CD4-positive, CD25-positive, alpha-beta regulatory T cell (primary cell): ENCODE measurements at regions not wholly inside any gene's neighbourhood (a gene's known extent, or its start where the extent isn't known, plus 50 kb on each side); places are given as distances from the start of the nearest gene placed in this dataset.
"Not testable (repeated sequence)": the region's sequence is repeated elsewhere in the genome, so short reads cannot be mapped to it uniquely, and the experiment has no call there.

ENCODE experiments used
- ATAC-seq, 2 donors: fragments of 150-1000 bp; cut with Tn5 transposase; one replicate each; pipeline ENCODE4 v1.10.0; 2021; ENCODE audit warnings: low read depth in 2 of 2, moderate number of reproducible peaks in 2 of 2, moderate library complexity in 1 of 2
- DNase-seq, 3 donors: peaks; one replicate each; pipeline versions ENCODE4 v3.0.0 to v3.0.0-alpha.2; 2012 to 2022; ENCODE audit warnings: mixed read lengths in 1 of 3
- H3K27ac ChIP-seq: one replicate; pipeline ENCODE4 v1.7.0; 2013; ENCODE audit warnings: mild to moderate bottlenecking, low read length; ENCODE audit not compliant: insufficient read depth, poor library complexity, severe bottlenecking
- H3K27me3 ChIP-seq: one replicate; pipeline ENCODE4 v1.7.0; 2013; ENCODE audit warnings: low read length; ENCODE audit not compliant: control insufficient read depth, insufficient read depth
- H3K36me3 ChIP-seq: one replicate; pipeline ENCODE4 v1.7.0; 2013; ENCODE audit warnings: mild to moderate bottlenecking, low read length, moderate library complexity; ENCODE audit not compliant: control insufficient read depth, insufficient read depth
- H3K4me1 ChIP-seq: 2 replicates; pipeline ENCODE4 v1.7.0; 2013; ENCODE audit warnings: mild to moderate bottlenecking, low read length; ENCODE audit not compliant: insufficient read depth, control insufficient read depth, poor library complexity, severe bottlenecking
- H3K4me3 ChIP-seq: one replicate; pipeline ENCODE4 v1.7.0; 2013; ENCODE audit warnings: low read depth, mild to moderate bottlenecking, low read length, moderate library complexity
- H3K9me3 ChIP-seq, 2 experiments: 1 replicate in 1 of 2; 2 replicates in 1 of 2; pipeline ENCODE4 v1.7.0; 2013; ENCODE audit warnings: low read length in 2 of 2, mild to moderate bottlenecking in 1 of 2, moderate library complexity in 1 of 2; ENCODE audit not compliant: control insufficient read depth in 2 of 2
- H3K27ac Mint-ChIP-seq, 3 donors: one replicate each; pipeline ENCODE4 v1.8.0; 2020 to 2022; ENCODE audit warnings: mild to moderate bottlenecking in 3 of 3, mixed read lengths in 3 of 3, moderate library complexity in 2 of 3
- H3K27me3 Mint-ChIP-seq: one replicate; pipeline ENCODE4 v1.8.0; 2022; ENCODE audit warnings: mild to moderate bottlenecking, mixed read lengths
- H3K36me3 Mint-ChIP-seq: one replicate; pipeline ENCODE4 v1.8.0; 2020; ENCODE audit warnings: mixed read lengths
- H3K4me1 Mint-ChIP-seq, 4 donors: one replicate each; pipeline ENCODE4 v1.8.0; 2020 to 2022; ENCODE audit warnings: mixed read lengths in 4 of 4, mild to moderate bottlenecking in 1 of 4
- H3K4me3 Mint-ChIP-seq, 4 donors: one replicate each; pipeline ENCODE4 v1.8.0; 2020 to 2022; ENCODE audit warnings: mild to moderate bottlenecking in 4 of 4, mixed read lengths in 4 of 4, moderate library complexity in 3 of 4
- H3K9me3 Mint-ChIP-seq, 7 donors: one replicate each; pipeline ENCODE4 v1.8.0; 2020 to 2022; ENCODE audit warnings: mixed read lengths in 7 of 7, mild to moderate bottlenecking in 3 of 7, moderate library complexity in 2 of 7

DNA sequence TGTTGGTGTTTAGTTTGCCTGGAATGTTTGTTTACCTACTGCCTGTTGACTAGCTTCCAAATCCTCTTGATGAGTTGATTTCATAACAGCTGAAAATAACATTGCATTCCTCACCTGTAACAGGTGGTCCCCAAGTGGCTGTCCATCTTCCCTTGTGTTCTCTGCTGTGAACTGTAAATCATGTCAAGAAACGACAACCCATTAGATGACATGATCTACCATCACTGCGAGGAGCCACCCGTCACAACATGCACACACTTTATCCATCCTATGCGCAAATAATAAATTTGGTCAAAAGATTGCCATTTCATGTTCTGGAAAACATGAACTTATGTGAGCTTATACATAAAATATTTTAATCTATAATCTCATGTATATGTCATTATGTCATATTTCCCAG is 199.1 kb upstream of the POMZP3 start:
- not testable (repeated sequence) for H3K27ac Mint-ChIP-seq, H3K27me3 Mint-ChIP-seq, H3K9me3 ChIP-seq, H3K27me3 ChIP-seq, H3K9me3 Mint-ChIP-seq, H3K4me3 ChIP-seq, H3K4me1 ChIP-seq, ATAC-seq, H3K4me3 Mint-ChIP-seq, H3K36me3 Mint-ChIP-seq, H3K36me3 ChIP-seq, H3K4me1 Mint-ChIP-seq, H3K27ac ChIP-seq, DNase-seq

DNA sequence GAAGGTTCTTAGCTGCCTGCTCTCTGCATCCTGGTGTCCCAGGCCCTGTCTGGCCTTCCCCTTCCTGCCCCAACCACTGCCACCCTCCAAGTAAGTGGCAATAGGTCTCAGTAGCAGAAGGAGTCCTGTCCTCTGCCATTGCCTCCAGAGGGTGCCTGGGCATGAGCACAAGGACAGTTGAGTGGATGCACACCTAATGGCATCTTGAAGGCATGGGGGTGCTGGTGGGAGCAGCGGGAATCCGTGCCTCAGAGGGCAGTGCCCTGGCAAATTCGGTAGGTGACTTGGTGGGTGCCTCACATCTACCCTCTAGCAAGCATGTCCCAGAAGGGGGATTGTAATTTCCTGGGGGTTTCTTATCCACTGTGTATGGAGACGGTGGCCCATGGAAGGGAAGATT is 182.8 kb upstream of the POMZP3 start:
- H3K4me3 ChIP-seq, H3K27ac Mint-ChIP-seq, H3K27ac ChIP-seq, DNase-seq, H3K4me3 Mint-ChIP-seq, H3K27me3 Mint-ChIP-seq, H3K36me3 ChIP-seq, ATAC-seq, H3K4me1 ChIP-seq, H3K9me3 Mint-ChIP-seq, H3K27me3 ChIP-seq, H3K9me3 ChIP-seq, H3K36me3 Mint-ChIP-seq: not testable (repeated sequence)
- H3K4me1 Mint-ChIP-seq = peaks cover 2 to 12% (median 7%) of the 10 kb centered on the region in 4 donors

DNA sequence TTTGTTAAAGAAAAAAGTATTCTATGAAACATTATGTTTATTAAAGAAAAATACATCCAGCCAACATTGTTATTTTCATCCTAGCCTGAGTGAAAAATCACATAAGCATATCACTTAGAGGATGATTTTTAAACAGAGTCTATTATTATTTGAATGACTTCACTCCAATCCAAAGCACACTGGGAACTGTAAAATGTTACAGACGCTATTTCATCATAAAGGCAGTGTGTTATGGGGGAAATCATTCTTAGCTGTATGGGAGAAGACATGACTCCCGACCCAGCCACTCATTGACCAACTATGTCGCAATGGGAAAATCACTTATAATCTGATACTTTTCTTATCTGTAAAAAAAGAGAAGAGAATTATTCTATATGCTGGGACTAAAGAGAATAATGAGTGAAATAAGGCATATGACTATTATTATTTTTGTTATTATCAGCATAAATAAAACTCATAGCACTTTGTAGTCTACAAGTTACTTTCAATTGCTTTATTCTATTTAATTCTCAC is 180.6 kb upstream of the POMZP3 start:
- H3K36me3 Mint-ChIP-seq, H3K4me3 ChIP-seq, H3K9me3 ChIP-seq, ATAC-seq, H3K4me3 Mint-ChIP-seq, DNase-seq, H3K9me3 Mint-ChIP-seq, H3K4me1 ChIP-seq, H3K27me3 Mint-ChIP-seq, H3K36me3 ChIP-seq, H3K27ac ChIP-seq, H3K27ac Mint-ChIP-seq, H3K27me3 ChIP-seq: not testable (repeated sequence)
- H3K4me1 Mint-ChIP-seq = peaks cover 2 to 16% (median 7%) of the 10 kb centered on the region in 4 donors

DNA sequence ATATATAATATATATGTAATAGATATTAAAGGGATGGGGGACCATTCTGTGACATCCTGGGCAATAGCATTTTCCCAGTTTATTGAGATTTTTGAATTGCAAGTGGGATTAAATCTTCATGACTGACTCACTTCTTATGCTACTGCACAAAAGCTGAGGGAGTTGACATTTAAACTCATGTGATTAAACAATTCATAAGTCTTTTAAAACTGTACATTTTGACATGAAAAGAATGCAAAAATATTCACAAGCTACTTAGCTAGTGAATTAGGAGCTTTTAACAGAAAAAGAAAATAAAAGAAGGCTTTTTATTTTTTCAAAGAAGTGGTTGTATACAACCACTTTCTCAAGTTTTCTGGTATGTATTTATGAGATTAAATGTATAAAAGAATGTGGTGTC is 179.4 kb upstream of the POMZP3 start:
- not testable (repeated sequence) for H3K36me3 ChIP-seq, H3K27ac Mint-ChIP-seq, H3K27me3 ChIP-seq, DNase-seq, H3K36me3 Mint-ChIP-seq, H3K9me3 ChIP-seq, H3K4me3 ChIP-seq, H3K4me3 Mint-ChIP-seq, ATAC-seq, H3K27me3 Mint-ChIP-seq, H3K4me1 ChIP-seq, H3K9me3 Mint-ChIP-seq, H3K27ac ChIP-seq
- peaks cover 2 to 16% (median 7%) of the 10 kb centered on the region in 4 donors for H3K4me1 Mint-ChIP-seq

DNA sequence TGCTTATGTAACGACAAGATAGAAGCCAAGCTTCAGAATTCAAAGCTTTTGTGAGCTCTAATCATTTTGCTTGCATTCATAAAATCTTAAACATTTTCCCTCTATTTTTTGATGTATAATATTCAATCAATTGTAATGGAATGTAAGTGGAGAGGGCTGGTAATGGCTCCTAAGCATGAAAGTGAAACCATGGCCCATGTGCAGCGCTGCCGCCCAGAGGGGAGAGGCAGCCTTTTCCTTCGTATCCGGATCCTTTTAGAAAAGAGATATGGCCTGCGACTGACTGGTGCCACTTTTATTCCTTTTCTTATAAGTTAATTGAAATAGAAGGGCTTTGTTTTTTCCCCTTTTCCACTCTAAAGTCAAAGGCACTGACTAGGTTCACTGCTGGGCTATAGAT is 178.9 kb upstream of the POMZP3 start:
- DNase-seq = peak in 1 of 3 donors; percentile 14
- H3K27ac ChIP-seq = not testable (repeated sequence)

DNA sequence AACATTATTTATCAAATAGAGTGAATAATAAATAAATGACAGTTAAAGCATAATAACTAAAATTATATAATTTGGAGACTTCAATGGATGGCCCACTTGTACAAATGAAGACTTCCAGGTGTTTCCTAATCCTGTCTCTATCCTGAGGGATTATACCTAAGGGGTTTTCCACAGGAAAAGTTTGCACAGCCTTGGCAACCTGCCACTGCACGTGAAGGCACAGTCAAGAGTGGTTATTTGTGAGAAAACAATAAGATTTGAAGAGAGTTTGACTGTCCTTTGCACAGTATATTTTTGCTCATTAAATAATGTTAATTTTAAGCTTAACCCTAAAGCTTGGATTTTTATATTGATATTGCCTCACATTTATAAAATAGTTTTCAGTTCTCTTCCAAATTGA is 178.2 kb upstream of the POMZP3 start:
- H3K36me3 Mint-ChIP-seq, H3K9me3 Mint-ChIP-seq, H3K9me3 ChIP-seq, H3K36me3 ChIP-seq, H3K27me3 Mint-ChIP-seq, H3K27me3 ChIP-seq, H3K27ac Mint-ChIP-seq, H3K4me1 ChIP-seq, DNase-seq, H3K27ac ChIP-seq, ATAC-seq: not testable (repeated sequence)
- H3K4me3 ChIP-seq = peak overlapping the region; percentile 66
- Mint-ChIP-seq H3K4me1 (peaks cover 2 to 16% (median 7%) of the 10 kb centered on the region in 4 donors), H3K4me3 (peak overlapping the region in 2 of 4 donors; percentile 48 to 60)

More for the DNA sequence above, 178.9 kb upstream of the POMZP3 start:
- H3K36me3 ChIP-seq, H3K27me3 ChIP-seq, H3K27me3 Mint-ChIP-seq, H3K36me3 Mint-ChIP-seq, H3K27ac Mint-ChIP-seq, H3K4me1 ChIP-seq, H3K9me3 Mint-ChIP-seq, H3K9me3 ChIP-seq: not testable (repeated sequence)
- H3K4me3 ChIP-seq = peak overlapping the region; percentile 66
- H3K4me3 Mint-ChIP-seq = peak overlapping the region in 3 of 4 donors; percentile 48 to 74 (median 60)
- H3K4me1 Mint-ChIP-seq = peaks cover 2 to 16% (median 7%) of the 10 kb centered on the region in 4 donors
- peak in 1 of 2 donors; percentile 55 for ATAC-seq

DNA sequence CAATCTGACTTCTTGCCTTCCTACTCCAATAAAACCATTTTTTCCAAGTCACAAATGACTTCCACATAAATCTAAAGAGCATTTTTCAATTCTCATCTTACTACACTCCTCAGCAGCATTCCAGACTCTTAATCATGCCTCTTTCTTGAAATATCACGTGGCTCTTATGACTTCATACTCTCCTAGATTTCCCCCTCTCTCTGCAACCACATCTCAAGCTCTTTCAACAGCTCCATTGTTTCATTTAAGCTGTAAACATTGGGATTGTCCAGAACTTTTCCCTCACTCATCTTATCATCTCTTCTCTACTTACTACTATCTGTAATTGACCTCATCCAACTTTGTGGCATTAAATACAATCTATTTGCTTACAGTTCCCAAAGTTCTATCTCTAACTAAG is 170.6 kb upstream of the POMZP3 start:
- not testable (repeated sequence) for H3K9me3 ChIP-seq, H3K4me1 ChIP-seq, H3K36me3 ChIP-seq, ATAC-seq, H3K27ac ChIP-seq, H3K4me1 Mint-ChIP-seq, DNase-seq, H3K27ac Mint-ChIP-seq, H3K27me3 ChIP-seq, H3K27me3 Mint-ChIP-seq, H3K36me3 Mint-ChIP-seq, H3K9me3 Mint-ChIP-seq, H3K4me3 Mint-ChIP-seq, H3K4me3 ChIP-seq

DNA sequence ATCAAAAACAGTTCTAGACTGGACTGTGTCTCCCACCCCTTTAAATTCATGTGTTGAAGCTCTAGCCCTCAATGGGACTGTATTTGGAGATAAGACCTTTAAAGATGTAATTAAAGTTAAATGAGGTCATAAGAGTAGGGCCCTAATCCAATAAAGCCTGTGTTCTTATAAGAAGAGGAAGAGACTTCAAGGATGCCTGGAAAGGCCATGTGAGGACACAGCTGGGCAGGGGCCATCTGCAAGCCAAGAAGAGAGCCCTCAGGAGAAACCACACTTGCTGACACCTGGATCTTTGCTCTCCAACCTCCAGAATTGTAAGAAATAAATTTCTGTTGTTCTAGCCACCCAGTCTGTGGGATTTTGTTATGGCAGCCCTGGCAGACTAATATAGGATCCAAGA is 153.6 kb upstream of the POMZP3 start:
- H3K9me3 Mint-ChIP-seq, H3K4me1 ChIP-seq, H3K27me3 ChIP-seq, H3K27ac ChIP-seq, ATAC-seq, H3K36me3 ChIP-seq, H3K4me3 ChIP-seq, H3K4me3 Mint-ChIP-seq, DNase-seq, H3K4me1 Mint-ChIP-seq, H3K9me3 ChIP-seq, H3K36me3 Mint-ChIP-seq: not testable (repeated sequence)
- H3K27ac Mint-ChIP-seq = peak overlapping the region in 1 of 3 donors; percentile 26
- H3K27me3 Mint-ChIP-seq = peaks cover 10% of the 10 kb centered on the region
